Suprapubic skin (tissue), 4 donors: ENCODE measurements at regions not wholly inside any gene's neighbourhood (a gene's known extent, or its start where the extent isn't known, plus 50 kb on each side); places are given as distances from the start of the nearest gene placed in this dataset.

Source experiments
- EP300 ChIP-seq: sonication (generic); formaldehyde crosslinking; IDR thresholded peaks from one replicate; pipeline ENCODE4 v1.6.1; 2017; ENCODE audit warnings: antibody characterized with exemption
- POLR2A ChIP-seq, 2 donors: fragments of 450-650 bp; IDR thresholded peaks; one replicate each; pipeline ENCODE4 v1.6.1; 2017; ENCODE audit warnings: antibody characterized with exemption in 2 of 2, mild to moderate bottlenecking in 2 of 2, moderate library complexity in 2 of 2
- POLR2AphosphoS5 ChIP-seq, 3 donors: sonication (generic); formaldehyde crosslinking; IDR thresholded peaks; one replicate each; pipeline ENCODE4 v1.6.1; 2017; ENCODE audit warnings: antibody characterized with exemption in 3 of 3
- TF ChIP-seq, protein P1 (sequence below), 2 donors: fragments of 200-600 bp in 1 of 2; fragments of 450-650 bp in 1 of 2; sonication (generic) in 1 of 2; IDR thresholded peaks; one replicate each; pipeline ENCODE4 v1.5.1; 2016 to 2019; ENCODE audit warnings: antibody characterized with exemption in 2 of 2, mild to moderate bottlenecking in 1 of 2, moderate library complexity in 1 of 2

DNA sequence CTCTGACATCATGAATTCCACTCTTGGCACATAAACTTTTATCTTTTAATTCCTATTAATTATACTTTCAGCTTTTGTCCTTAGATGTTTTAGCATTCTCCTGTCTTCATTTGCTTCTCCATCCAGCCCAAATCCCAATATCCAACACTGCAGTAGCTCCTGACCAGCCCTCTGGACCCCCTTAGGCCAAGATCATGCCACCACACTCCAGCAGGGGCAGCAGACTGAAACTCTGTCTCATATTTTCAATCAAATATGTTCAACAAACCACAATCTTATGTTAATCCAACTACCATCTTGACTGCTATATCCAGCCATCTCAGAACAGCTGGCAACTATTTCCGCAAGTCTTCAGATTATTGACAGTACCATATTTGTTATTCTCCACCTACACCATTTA lies 315.8 kb upstream of the ROBO2 start:
- TF ChIP-seq, protein P1, sequence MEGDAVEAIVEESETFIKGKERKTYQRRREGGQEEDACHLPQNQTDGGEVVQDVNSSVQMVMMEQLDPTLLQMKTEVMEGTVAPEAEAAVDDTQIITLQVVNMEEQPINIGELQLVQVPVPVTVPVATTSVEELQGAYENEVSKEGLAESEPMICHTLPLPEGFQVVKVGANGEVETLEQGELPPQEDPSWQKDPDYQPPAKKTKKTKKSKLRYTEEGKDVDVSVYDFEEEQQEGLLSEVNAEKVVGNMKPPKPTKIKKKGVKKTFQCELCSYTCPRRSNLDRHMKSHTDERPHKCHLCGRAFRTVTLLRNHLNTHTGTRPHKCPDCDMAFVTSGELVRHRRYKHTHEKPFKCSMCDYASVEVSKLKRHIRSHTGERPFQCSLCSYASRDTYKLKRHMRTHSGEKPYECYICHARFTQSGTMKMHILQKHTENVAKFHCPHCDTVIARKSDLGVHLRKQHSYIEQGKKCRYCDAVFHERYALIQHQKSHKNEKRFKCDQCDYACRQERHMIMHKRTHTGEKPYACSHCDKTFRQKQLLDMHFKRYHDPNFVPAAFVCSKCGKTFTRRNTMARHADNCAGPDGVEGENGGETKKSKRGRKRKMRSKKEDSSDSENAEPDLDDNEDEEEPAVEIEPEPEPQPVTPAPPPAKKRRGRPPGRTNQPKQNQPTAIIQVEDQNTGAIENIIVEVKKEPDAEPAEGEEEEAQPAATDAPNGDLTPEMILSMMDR (IDR thresholded peaks at IDR 0.05), result no peak
- TF ChIP-seq POLR2A (IDR thresholded peaks at IDR 0.05) (no peak), EP300 (no peak), POLR2AphosphoS5 (IDR thresholded peaks at IDR 0.05) (no peak)
